ENCODE measurements at regions not wholly inside any gene's neighbourhood (a gene's known extent, or its start where the extent isn't known, plus 50 kb on each side); places are given as distances from the start of the nearest gene placed in this dataset.
"Not testable (repeated sequence)": the region's sequence is repeated elsewhere in the genome, so short reads cannot be mapped to it uniquely, and the experiment has no call there.

- DNase-seq (ENCODE audit: low read depth in 6 of 9, low spot score in 9 of 9) = no peak
- Histone ChIP-seq H3K4me3 (ENCODE audit: low read length in 2 of 2) (no peak overlapping the region), H3K27me3 (ENCODE audit: control insufficient read depth in 2 of 2, insufficient read depth in 1 of 2, low read length in 1 of 2) (no peaks in the 10 kb centered on the region), H3K4me1 (ENCODE audit: control insufficient read depth in 2 of 2, insufficient read depth in 2 of 2, low read length in 2 of 2) (no peaks in the 10 kb centered on the region), H3K9me3 (ENCODE audit: control insufficient read depth in 2 of 2, insufficient read depth in 1 of 2, low read length in 1 of 2) (no peaks in the 10 kb centered on the region), H3K27ac (ENCODE audit: low read depth in 1 of 2, low read length in 1 of 2) (no peak overlapping the region), H3K36me3 (ENCODE audit: control insufficient read depth in 2 of 2, insufficient read depth in 2 of 2, low read length in 1 of 2) (no peaks in the 10 kb centered on the region)
- over 99% methylated on average over 2 of the region's 2 CpGs for WGBS
Measured at GRCh38 chr6:85361643-85362014, 88.3 kb upstream of the NT5E start.

- Histone ChIP-seq H3K4me3 (ENCODE audit: low read length in 2 of 2) (no peak overlapping the region), H3K4me1 (ENCODE audit: control insufficient read depth in 2 of 2, insufficient read depth in 2 of 2, low read length in 2 of 2) (no peaks in the 10 kb centered on the region), H3K27ac (ENCODE audit: low read depth in 1 of 2, low read length in 1 of 2) (peak overlapping the region in 1 of 2 donors; percentile 18), H3K27me3 (ENCODE audit: control insufficient read depth in 2 of 2, insufficient read depth in 1 of 2, low read length in 1 of 2) (no peaks in the 10 kb centered on the region), H3K9me3 (ENCODE audit: control insufficient read depth in 2 of 2, insufficient read depth in 1 of 2, low read length in 1 of 2) (no peaks in the 10 kb centered on the region), H3K36me3 (ENCODE audit: control insufficient read depth in 2 of 2, insufficient read depth in 2 of 2, low read length in 1 of 2) (no peaks in the 10 kb centered on the region)
- 73% methylated on average over 1 of the region's 1 CpG for WGBS
- DNase-seq (ENCODE audit: low read depth in 6 of 9, low spot score in 9 of 9) = no peak
Measured at GRCh38 chr6:85360794-85361642, 88.9 kb upstream of the NT5E start.

GRCh38 chr6:85357651-85358050 is 92.2 kb upstream of the NT5E start:
- no peaks in the 10 kb centered on the region for H3K27me3 ChIP-seq (ENCODE audit: control insufficient read depth in 2 of 2, insufficient read depth in 1 of 2, low read length in 1 of 2)
- DNase-seq (ENCODE audit: low read depth in 6 of 9, low spot score in 9 of 9) = no peak
- 55% methylated on average over 1 of the region's 1 CpG for WGBS
- H3K4me3 ChIP-seq (ENCODE audit: low read length in 2 of 2) = no peak overlapping the region
- no peaks in the 10 kb centered on the region for H3K36me3 ChIP-seq (ENCODE audit: control insufficient read depth in 2 of 2, insufficient read depth in 2 of 2, low read length in 1 of 2)
- no peak overlapping the region for H3K27ac ChIP-seq (ENCODE audit: low read depth in 1 of 2, low read length in 1 of 2)
- no peaks in the 10 kb centered on the region for H3K9me3 ChIP-seq (ENCODE audit: control insufficient read depth in 2 of 2, insufficient read depth in 1 of 2, low read length in 1 of 2)
- no peaks in the 10 kb centered on the region for H3K4me1 ChIP-seq (ENCODE audit: control insufficient read depth in 2 of 2, insufficient read depth in 2 of 2, low read length in 2 of 2)

GRCh38 chr6:85356743-85357142 is 93.1 kb upstream of the NT5E start:
- not testable (repeated sequence) for H3K4me3 ChIP-seq (ENCODE audit: low read length in 2 of 2); H3K9me3 ChIP-seq (ENCODE audit: control insufficient read depth in 2 of 2, insufficient read depth in 1 of 2, low read length in 1 of 2); H3K27me3 ChIP-seq (ENCODE audit: control insufficient read depth in 2 of 2, insufficient read depth in 1 of 2, low read length in 1 of 2); DNase-seq (ENCODE audit: low read depth in 6 of 9, low spot score in 9 of 9); H3K4me1 ChIP-seq (ENCODE audit: control insufficient read depth in 2 of 2, insufficient read depth in 2 of 2, low read length in 2 of 2); H3K36me3 ChIP-seq (ENCODE audit: control insufficient read depth in 2 of 2, insufficient read depth in 2 of 2, low read length in 1 of 2); H3K27ac ChIP-seq (ENCODE audit: low read depth in 1 of 2, low read length in 1 of 2)
- 98% methylated on average over 3 of the region's 3 CpGs for WGBS

- H3K9me3 ChIP-seq (ENCODE audit: control insufficient read depth in 2 of 2, insufficient read depth in 1 of 2, low read length in 1 of 2) = no peaks in the 10 kb centered on the region
- no peak for DNase-seq (ENCODE audit: low read depth in 6 of 9, low spot score in 9 of 9)
- WGBS = 72% methylated on average over 2 of the region's 2 CpGs
- H3K27ac ChIP-seq (ENCODE audit: low read depth in 1 of 2, low read length in 1 of 2) = no peak overlapping the region
- H3K4me1 ChIP-seq (ENCODE audit: control insufficient read depth in 2 of 2, insufficient read depth in 2 of 2, low read length in 2 of 2) = no peaks in the 10 kb centered on the region
- no peaks in the 10 kb centered on the region for H3K27me3 ChIP-seq (ENCODE audit: control insufficient read depth in 2 of 2, insufficient read depth in 1 of 2, low read length in 1 of 2)
- no peak overlapping the region for H3K4me3 ChIP-seq (ENCODE audit: low read length in 2 of 2)
- no peaks in the 10 kb centered on the region for H3K36me3 ChIP-seq (ENCODE audit: control insufficient read depth in 2 of 2, insufficient read depth in 2 of 2, low read length in 1 of 2)
Measured at GRCh38 chr6:85355816-85356215, 94.1 kb upstream of the NT5E start.

GRCh38 chr6:85354761-85355618 is 94.9 kb upstream of the NT5E start:
- H3K4me1 ChIP-seq (ENCODE audit: control insufficient read depth in 2 of 2, insufficient read depth in 2 of 2, low read length in 2 of 2) = no peaks in the 10 kb centered on the region
- no peak overlapping the region for H3K27ac ChIP-seq (ENCODE audit: low read depth in 1 of 2, low read length in 1 of 2)
- H3K9me3 ChIP-seq (ENCODE audit: control insufficient read depth in 2 of 2, insufficient read depth in 1 of 2, low read length in 1 of 2) = no peaks in the 10 kb centered on the region
- DNase-seq (ENCODE audit: low read depth in 6 of 9, low spot score in 9 of 9) = peak; percentile 14 to 71 (median 44)
- H3K36me3 ChIP-seq (ENCODE audit: control insufficient read depth in 2 of 2, insufficient read depth in 2 of 2, low read length in 1 of 2) = no peaks in the 10 kb centered on the region
- no peak overlapping the region for H3K4me3 ChIP-seq (ENCODE audit: low read length in 2 of 2)
- H3K27me3 ChIP-seq (ENCODE audit: control insufficient read depth in 2 of 2, insufficient read depth in 1 of 2, low read length in 1 of 2) = no peaks in the 10 kb centered on the region
- 32% methylated on average over 10 of the region's 10 CpGs for WGBS

GRCh38 chr6:85353012-85353411 is 96.9 kb upstream of the NT5E start:
- H3K36me3 ChIP-seq (ENCODE audit: control insufficient read depth in 2 of 2, insufficient read depth in 2 of 2, low read length in 1 of 2) = no peaks in the 10 kb centered on the region
- no peak overlapping the region for H3K27ac ChIP-seq (ENCODE audit: low read depth in 1 of 2, low read length in 1 of 2)
- no peak overlapping the region for H3K4me3 ChIP-seq (ENCODE audit: low read length in 2 of 2)
- H3K27me3 ChIP-seq (ENCODE audit: control insufficient read depth in 2 of 2, insufficient read depth in 1 of 2, low read length in 1 of 2) = no peaks in the 10 kb centered on the region
- no peaks in the 10 kb centered on the region for H3K9me3 ChIP-seq (ENCODE audit: control insufficient read depth in 2 of 2, insufficient read depth in 1 of 2, low read length in 1 of 2)
- 95% methylated on average over 3 of the region's 3 CpGs for WGBS
- DNase-seq (ENCODE audit: low read depth in 6 of 9, low spot score in 9 of 9) = no peak
- no peaks in the 10 kb centered on the region for H3K4me1 ChIP-seq (ENCODE audit: control insufficient read depth in 2 of 2, insufficient read depth in 2 of 2, low read length in 2 of 2)

GRCh38 chr6:85348643-85349042 is 101.2 kb upstream of the NT5E start:
- Histone ChIP-seq H3K27me3 (ENCODE audit: control insufficient read depth in 2 of 2, insufficient read depth in 1 of 2, low read length in 1 of 2) (no peaks in the 10 kb centered on the region), H3K36me3 (ENCODE audit: control insufficient read depth in 2 of 2, insufficient read depth in 2 of 2, low read length in 1 of 2) (no peaks in the 10 kb centered on the region), H3K9me3 (ENCODE audit: control insufficient read depth in 2 of 2, insufficient read depth in 1 of 2, low read length in 1 of 2) (no peaks in the 10 kb centered on the region), H3K4me1 (ENCODE audit: control insufficient read depth in 2 of 2, insufficient read depth in 2 of 2, low read length in 2 of 2) (no peaks in the 10 kb centered on the region), H3K4me3 (ENCODE audit: low read length in 2 of 2) (no peak overlapping the region), H3K27ac (ENCODE audit: low read depth in 1 of 2, low read length in 1 of 2) (no peak overlapping the region)
- DNase-seq (ENCODE audit: low read depth in 6 of 9, low spot score in 9 of 9) = no peak
- WGBS = 85% methylated on average over 5 of the region's 5 CpGs

GRCh38 chr6:85347812-85348211 is 102.1 kb upstream of the NT5E start:
- Histone ChIP-seq H3K4me1 (ENCODE audit: control insufficient read depth in 2 of 2, insufficient read depth in 2 of 2, low read length in 2 of 2) (no peaks in the 10 kb centered on the region), H3K4me3 (ENCODE audit: low read length in 2 of 2) (no peak overlapping the region), H3K27me3 (ENCODE audit: control insufficient read depth in 2 of 2, insufficient read depth in 1 of 2, low read length in 1 of 2) (no peaks in the 10 kb centered on the region), H3K36me3 (ENCODE audit: control insufficient read depth in 2 of 2, insufficient read depth in 2 of 2, low read length in 1 of 2) (no peaks in the 10 kb centered on the region), H3K9me3 (ENCODE audit: control insufficient read depth in 2 of 2, insufficient read depth in 1 of 2, low read length in 1 of 2) (no peaks in the 10 kb centered on the region), H3K27ac (ENCODE audit: low read depth in 1 of 2, low read length in 1 of 2) (no peak overlapping the region)
- no peak for DNase-seq (ENCODE audit: low read depth in 6 of 9, low spot score in 9 of 9)
- 94% methylated on average over 1 of the region's 1 CpG for WGBS
